Natural killer cell (primary cell): ENCODE measurements at regions not wholly inside any gene's neighbourhood (a gene's known extent, or its start where the extent isn't known, plus 50 kb on each side); places are given as distances from the start of the nearest gene placed in this dataset.

ENCODE experiments used
- ATAC-seq, 3 donors: fragments of 150-1000 bp in 2 of 3; fragments of 200-7000 bp in 1 of 3; cut with Tn5 transposase; 1 replicate in 1 of 3; 2 replicates in 2 of 3; pipeline ENCODE4 v1.10.0; 2021; ENCODE audit warnings: mild to moderate bottlenecking in 2 of 3, moderate library complexity in 2 of 3
- DNase-seq, 2 donors: peaks; one replicate each; pipeline versions ENCODE4 v3.0.0 to v3.0.0-alpha.2; 2013 to 2021; ENCODE audit warnings: mixed read lengths in 1 of 2
- H3K27ac ChIP-seq: one replicate; pipeline ENCODE4 v1.5.1; 2013; ENCODE audit warnings: mild to moderate bottlenecking, low read length
- H3K27me3 ChIP-seq: one replicate; pipeline ENCODE4 v1.6.1; 2013; ENCODE audit warnings: low read length; ENCODE audit not compliant: control insufficient read depth, insufficient read depth
- H3K36me3 ChIP-seq: one replicate; pipeline ENCODE4 v1.6.1; 2013; ENCODE audit warnings: low read length; ENCODE audit not compliant: control insufficient read depth, insufficient read depth
- H3K4me1 ChIP-seq: one replicate; pipeline ENCODE4 v1.6.1; 2013; ENCODE audit warnings: low read length; ENCODE audit not compliant: control insufficient read depth, insufficient read depth
- H3K4me3 ChIP-seq: one replicate; pipeline ENCODE4 v1.5.1; 2013; ENCODE audit warnings: low read length
- H3K9me3 ChIP-seq: one replicate; pipeline ENCODE4 v1.6.1; 2013; ENCODE audit warnings: low read length; ENCODE audit not compliant: control insufficient read depth, insufficient read depth
- H3K27ac Mint-ChIP-seq, 2 donors: one replicate each; pipeline ENCODE4 v1.8.0; 2022; ENCODE audit warnings: mild to moderate bottlenecking in 2 of 2, mixed read lengths in 2 of 2, moderate library complexity in 1 of 2
- H3K27me3 Mint-ChIP-seq, 2 donors: one replicate each; pipeline ENCODE4 v1.8.0; 2022; ENCODE audit warnings: low read depth in 2 of 2, mixed read lengths in 2 of 2
- H3K36me3 Mint-ChIP-seq: one replicate; pipeline ENCODE4 v1.8.0; 2022; ENCODE audit warnings: mixed read lengths
- H3K4me1 Mint-ChIP-seq, 2 donors: one replicate each; pipeline ENCODE4 v1.8.0; 2022; ENCODE audit warnings: mixed read lengths in 2 of 2
- H3K4me3 Mint-ChIP-seq: one replicate; pipeline ENCODE4 v1.8.0; 2022; ENCODE audit warnings: mild to moderate bottlenecking, moderate library complexity, mixed read lengths
- H3K9me3 Mint-ChIP-seq, 2 donors: one replicate each; pipeline ENCODE4 v1.8.0; 2022; ENCODE audit warnings: mixed read lengths in 2 of 2
- WGBS: methylation state at CpG from one replicate; pipeline ENCODE4 v1.1.7; 2013; ENCODE audit warnings: missing lambda C conversion rate; ENCODE audit not compliant: insufficient coverage; 5-methylcytosine and 5-hydroxymethylcytosine counted together
- intact Hi-C: fragments of 100-400 bp; cut with micrococcal nuclease; formaldehyde crosslinking; loops from one replicate; pipeline ENCODE4 v1.14.2; 2022
- TF ChIP-seq, protein P1 (sequence below): fragments of 200-600 bp; IDR thresholded peaks from one replicate; pipeline ENCODE4 v1.8.0; 2022; ENCODE audit warnings: antibody characterized with exemption

DNA sequence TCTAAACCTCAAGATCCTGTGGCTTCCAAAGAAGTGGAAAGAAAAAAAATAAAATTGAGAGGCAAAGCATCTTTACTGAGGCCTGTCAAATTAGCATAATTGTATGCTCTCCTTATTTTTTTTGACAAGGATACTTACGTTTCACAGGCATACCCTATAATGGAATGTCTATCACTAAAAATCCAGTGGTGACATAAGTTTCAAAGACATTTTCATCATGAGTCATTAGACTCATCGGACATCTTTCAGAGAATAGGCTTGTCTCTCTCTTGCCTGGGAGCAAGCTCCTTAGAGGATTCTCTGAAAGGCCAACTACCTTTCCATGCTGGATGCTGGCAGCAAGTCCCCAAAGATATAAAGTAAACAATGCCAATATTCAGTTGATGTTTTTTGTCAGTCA lies 380.7 kb upstream of the STEAP1 start:
- H3K4me1 ChIP-seq, result no peaks in the 10 kb centered on the region
- no peak for DNase-seq
- ATAC-seq, result no peak
- H3K4me3 ChIP-seq, result no peak overlapping the region
- peaks cover 3 to 4% of the 10 kb centered on the region in 2 donors for H3K9me3 Mint-ChIP-seq
- H3K27ac ChIP-seq, result no peak overlapping the region
- intact Hi-C loops, result no loop called here
- H3K36me3 ChIP-seq, result no peaks in the 10 kb centered on the region
- H3K36me3 Mint-ChIP-seq, result no peaks in the 10 kb centered on the region
- WGBS, result 88% methylated on average over 2 of the region's 2 CpGs
- H3K9me3 ChIP-seq, result no peaks in the 10 kb centered on the region
- TF ChIP-seq, protein P1, sequence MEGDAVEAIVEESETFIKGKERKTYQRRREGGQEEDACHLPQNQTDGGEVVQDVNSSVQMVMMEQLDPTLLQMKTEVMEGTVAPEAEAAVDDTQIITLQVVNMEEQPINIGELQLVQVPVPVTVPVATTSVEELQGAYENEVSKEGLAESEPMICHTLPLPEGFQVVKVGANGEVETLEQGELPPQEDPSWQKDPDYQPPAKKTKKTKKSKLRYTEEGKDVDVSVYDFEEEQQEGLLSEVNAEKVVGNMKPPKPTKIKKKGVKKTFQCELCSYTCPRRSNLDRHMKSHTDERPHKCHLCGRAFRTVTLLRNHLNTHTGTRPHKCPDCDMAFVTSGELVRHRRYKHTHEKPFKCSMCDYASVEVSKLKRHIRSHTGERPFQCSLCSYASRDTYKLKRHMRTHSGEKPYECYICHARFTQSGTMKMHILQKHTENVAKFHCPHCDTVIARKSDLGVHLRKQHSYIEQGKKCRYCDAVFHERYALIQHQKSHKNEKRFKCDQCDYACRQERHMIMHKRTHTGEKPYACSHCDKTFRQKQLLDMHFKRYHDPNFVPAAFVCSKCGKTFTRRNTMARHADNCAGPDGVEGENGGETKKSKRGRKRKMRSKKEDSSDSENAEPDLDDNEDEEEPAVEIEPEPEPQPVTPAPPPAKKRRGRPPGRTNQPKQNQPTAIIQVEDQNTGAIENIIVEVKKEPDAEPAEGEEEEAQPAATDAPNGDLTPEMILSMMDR, result no peak
- H3K27me3 Mint-ChIP-seq, result no peaks in the 10 kb centered on the region
- no peaks in the 10 kb centered on the region for H3K27me3 ChIP-seq
- H3K27ac Mint-ChIP-seq, result no peak overlapping the region
- no peak overlapping the region for H3K4me3 Mint-ChIP-seq
- no peaks in the 10 kb centered on the region for H3K4me1 Mint-ChIP-seq

DNA sequence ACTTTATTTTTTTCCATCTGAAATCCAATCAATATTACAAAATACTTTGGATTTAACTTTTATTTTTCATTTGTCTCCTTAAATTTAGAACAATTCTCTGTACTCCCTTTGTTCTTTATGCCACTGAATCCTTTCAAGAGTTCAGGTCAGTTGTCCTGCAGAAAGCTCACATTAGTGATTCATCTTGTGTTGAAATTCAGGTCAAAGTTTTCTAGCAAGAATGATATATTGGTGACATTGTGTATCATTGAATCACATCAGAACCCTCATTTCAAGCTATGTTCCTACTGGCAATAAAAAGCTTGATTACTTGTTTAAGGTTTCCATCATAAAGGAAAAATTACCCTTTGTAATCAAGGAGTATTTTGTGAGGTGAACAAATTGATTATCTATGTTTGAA lies 378.8 kb upstream of the STEAP1 start:
- Histone ChIP-seq H3K36me3 (no peaks in the 10 kb centered on the region), H3K4me1 (no peaks in the 10 kb centered on the region), H3K9me3 (peaks cover 6% of the 10 kb centered on the region), H3K27ac (no peak overlapping the region), H3K27me3 (no peaks in the 10 kb centered on the region), H3K4me3 (no peak overlapping the region)
- H3K36me3 Mint-ChIP-seq, result no peaks in the 10 kb centered on the region
- peaks cover 3 to 7% of the 10 kb centered on the region in 2 donors for H3K9me3 Mint-ChIP-seq
- ATAC-seq (no peak), DNase-seq (no peak)
- H3K27me3 Mint-ChIP-seq, result no peaks in the 10 kb centered on the region
- TF ChIP-seq, protein P1, result no peak
- H3K27ac Mint-ChIP-seq, result no peak overlapping the region
- H3K4me1 Mint-ChIP-seq, result no peaks in the 10 kb centered on the region
- no peak overlapping the region for H3K4me3 Mint-ChIP-seq
- intact Hi-C loops, result no loop called here

DNA sequence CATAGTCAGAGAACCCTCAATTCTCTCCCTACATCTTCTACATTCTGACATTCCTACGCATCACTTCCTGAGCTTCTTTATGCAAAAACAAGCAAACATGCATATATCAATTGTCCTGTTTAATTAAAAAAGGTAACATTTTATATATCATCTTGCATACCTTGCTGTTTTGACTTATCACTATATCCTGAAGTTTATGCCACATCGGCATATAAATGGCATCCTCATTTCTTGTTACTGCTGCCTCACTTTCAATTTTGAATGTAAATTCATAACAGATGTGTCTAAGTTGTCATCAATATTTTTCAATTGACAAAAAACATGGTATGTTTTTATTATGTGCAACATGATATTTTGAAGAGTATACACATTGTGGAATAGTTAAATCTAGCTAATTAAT lies 377.3 kb upstream of the STEAP1 start:
- Mint-ChIP-seq H3K4me3 (no peak overlapping the region), H3K36me3 (no peaks in the 10 kb centered on the region), H3K9me3 (peaks cover 6 to 7% of the 10 kb centered on the region in 2 donors), H3K27ac (no peak overlapping the region), H3K4me1 (no peaks in the 10 kb centered on the region), H3K27me3 (no peaks in the 10 kb centered on the region)
- H3K27ac ChIP-seq, result no peak overlapping the region
- no peaks in the 10 kb centered on the region for H3K36me3 ChIP-seq
- no peaks in the 10 kb centered on the region for H3K4me1 ChIP-seq
- 92% methylated on average over 2 of the region's 2 CpGs for WGBS
- intact Hi-C loops, result no loop called here
- H3K27me3 ChIP-seq, result no peaks in the 10 kb centered on the region
- ATAC-seq (no peak), DNase-seq (no peak)
- H3K9me3 ChIP-seq, result peaks cover 8% of the 10 kb centered on the region
- H3K4me3 ChIP-seq, result no peak overlapping the region
- TF ChIP-seq, protein P1, result no peak

DNA sequence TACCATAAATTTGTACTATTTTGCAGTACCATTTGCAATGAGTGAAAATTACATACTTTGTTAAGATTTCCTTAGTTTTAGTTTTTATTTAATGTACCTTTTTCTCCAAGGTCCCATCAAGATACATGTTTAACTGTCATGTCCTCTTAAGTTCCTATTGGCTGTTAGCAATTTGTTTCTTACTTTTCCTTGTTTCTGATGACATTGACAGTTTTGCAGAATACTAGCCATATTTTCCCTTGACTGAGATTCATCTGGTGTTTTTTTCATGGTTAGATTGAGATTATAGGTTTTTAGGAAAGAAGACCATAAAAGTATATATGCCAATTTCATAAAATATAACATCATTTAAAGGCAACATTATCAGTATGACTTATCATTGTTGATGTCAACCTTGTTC lies 376.8 kb upstream of the STEAP1 start:
- Mint-ChIP-seq H3K4me1 (no peaks in the 10 kb centered on the region), H3K4me3 (no peak overlapping the region), H3K9me3 (peaks cover 7 to 8% of the 10 kb centered on the region in 2 donors), H3K27ac (no peak overlapping the region), H3K36me3 (no peaks in the 10 kb centered on the region), H3K27me3 (no peaks in the 10 kb centered on the region)
- intact Hi-C loops, result no loop called here
- H3K27ac ChIP-seq, result no peak overlapping the region
- no peaks in the 10 kb centered on the region for H3K36me3 ChIP-seq
- TF ChIP-seq, protein P1, result no peak
- peaks cover 8% of the 10 kb centered on the region for H3K9me3 ChIP-seq
- H3K4me1 ChIP-seq, result no peaks in the 10 kb centered on the region
- DNase-seq, result no peak
- H3K4me3 ChIP-seq, result no peak overlapping the region
- no peak for ATAC-seq
- H3K27me3 ChIP-seq, result no peaks in the 10 kb centered on the region
